NCI-H1417 treated with DMSO at 0.1 percent for 48 hours (cell line): ENCODE measurements at regions not wholly inside any gene's neighbourhood (a gene's known extent, or its start where the extent isn't known, plus 50 kb on each side); places are given as distances from the start of the nearest gene placed in this dataset.
"Not testable (repeated sequence)": the region's sequence is repeated elsewhere in the genome, so short reads cannot be mapped to it uniquely, and the experiment has no call there.

Experiments
- DNase-seq: peaks from one replicate; lab custom pipeline; 2025; lab: John Stamatoyannopoulos, UW

GRCh38 chr2:53362934-53363333 is 404.7 kb upstream of the CHAC2 start:
- no peak for DNase-seq

GRCh38 chr2:53356291-53356905 is 411.2 kb upstream of the CHAC2 start:
- no peak for DNase-seq

DNA sequence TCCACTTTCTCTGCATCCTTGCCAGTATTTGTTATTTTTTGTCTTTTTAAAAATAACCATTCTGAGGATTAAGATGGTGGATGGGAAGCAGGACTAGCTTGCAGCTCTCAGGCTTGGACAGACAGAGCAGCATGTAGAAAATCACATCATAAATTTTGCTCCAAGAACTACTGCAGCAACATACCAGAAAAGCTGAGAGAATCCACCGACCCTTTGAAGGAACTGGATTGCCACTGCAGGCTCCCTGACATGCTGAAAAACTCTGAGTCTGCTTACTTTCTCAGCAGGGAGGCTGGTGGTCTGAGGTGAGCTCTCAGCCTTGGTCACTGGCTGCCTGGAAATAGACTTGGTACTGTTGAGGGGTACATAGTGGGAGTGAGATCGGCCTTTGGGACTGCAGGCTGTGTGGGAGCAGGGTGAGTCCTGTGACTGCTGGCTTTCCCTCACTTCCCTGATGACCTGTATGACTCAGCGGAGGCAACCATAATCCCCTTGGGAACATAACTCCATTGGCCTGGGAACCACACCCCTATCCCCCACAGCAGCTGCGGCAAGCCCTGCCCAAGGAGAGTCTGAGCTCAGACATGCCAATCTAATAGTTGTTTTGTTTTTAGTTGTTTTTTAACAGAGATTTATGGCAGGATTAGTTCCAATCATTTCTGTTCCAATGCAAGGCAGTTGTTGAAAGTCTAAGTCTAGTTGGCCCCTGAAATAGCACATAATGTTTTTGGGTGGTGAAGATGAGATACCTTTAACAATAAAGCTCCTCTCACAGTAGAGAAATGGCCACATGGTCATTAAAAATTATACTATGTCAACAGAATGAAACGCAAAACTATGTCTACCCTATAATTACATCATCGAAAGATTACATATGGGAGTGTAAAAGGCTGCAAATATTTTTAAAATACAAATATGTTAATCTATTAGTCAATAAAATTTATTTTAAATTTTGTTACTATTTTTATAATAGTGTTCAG is 414.2 kb upstream of the CHAC2 start:
- no peak for DNase-seq

- no peak for DNase-seq
Observed at GRCh38 chr2:53347269-53347668, 420.3 kb upstream of the CHAC2 start.

- DNase-seq: no peak
Observed at GRCh38 chr2:53342248-53342647, 425.4 kb upstream of the CHAC2 start.

GRCh38 chr2:53334610-53335009 is 433.0 kb upstream of the CHAC2 start:
- no peak for DNase-seq

DNA sequence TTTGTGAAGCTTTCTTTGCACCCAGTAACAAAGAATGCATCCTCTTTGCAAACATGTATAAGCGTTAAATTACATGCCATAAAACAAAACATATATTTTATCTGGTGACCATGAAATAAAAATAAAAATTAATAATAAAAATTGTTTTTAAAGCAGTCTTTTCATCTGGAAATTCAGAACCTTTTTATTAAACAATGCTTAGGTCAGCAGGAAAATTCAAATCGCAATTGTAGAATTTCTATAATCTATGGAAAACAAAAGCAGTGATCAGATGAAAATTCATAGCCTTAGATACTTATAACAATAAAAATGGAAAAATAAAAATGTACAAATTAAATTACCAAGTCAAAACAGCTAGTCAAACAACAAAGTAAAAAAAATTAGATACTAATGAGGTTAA is 435.9 kb upstream of the CHAC2 start:
- DNase-seq: no peak

GRCh38 chr2:53317861-53318260 is 449.7 kb upstream of the CHAC2 start:
- DNase-seq: no peak

GRCh38 chr2:53315149-53315548 is 452.5 kb upstream of the CHAC2 start:
- no peak for DNase-seq

- DNase-seq: no peak
Observed at GRCh38 chr2:53314718-53315117, 452.9 kb upstream of the CHAC2 start.

- DNase-seq: not testable (repeated sequence)
Observed at GRCh38 chr2:53313644-53314043, 454.0 kb upstream of the CHAC2 start.

DNA sequence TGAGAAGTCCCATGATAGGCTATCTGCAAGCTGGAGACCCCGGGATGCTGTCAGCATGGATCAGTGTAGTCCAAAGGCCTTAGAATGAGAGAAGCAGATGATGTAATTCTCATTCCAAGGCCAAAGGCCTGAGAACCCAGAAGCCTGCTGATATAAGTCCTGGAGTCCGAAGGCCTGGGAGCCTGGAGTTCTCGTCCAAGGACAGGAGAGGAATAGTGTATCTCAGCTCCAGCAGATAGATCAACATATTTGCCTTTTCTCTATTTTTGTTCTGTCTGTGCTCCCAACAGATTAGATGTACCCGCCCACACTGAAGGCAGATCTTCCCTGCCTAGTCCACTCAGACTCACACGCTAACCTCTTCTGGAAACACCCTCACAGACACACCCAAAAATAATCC is 454.9 kb upstream of the CHAC2 start:
- DNase-seq: no peak

DNA sequence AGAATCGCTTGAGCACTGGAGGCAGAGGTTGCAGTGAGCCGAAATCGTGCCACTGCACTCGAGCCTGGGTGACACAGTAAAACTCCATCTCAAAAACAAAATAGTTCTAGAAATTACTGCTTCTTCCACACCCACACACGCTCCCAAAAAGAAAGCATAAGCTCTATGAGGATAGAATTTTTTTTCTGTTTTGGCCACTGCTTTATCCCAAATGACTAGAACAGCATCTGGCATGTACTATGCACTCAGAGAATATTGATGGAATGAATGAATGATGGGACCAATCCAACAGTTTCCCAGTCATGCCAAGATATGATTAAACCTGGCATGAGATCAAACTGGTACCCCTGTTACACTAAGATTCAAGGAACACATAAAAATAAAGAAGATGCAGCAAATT is 455.4 kb upstream of the CHAC2 start:
- DNase-seq: no peak

GRCh38 chr2:53303012-53303578 is 464.5 kb upstream of the CHAC2 start:
- DNase-seq: no peak

- no peak for DNase-seq
Observed at GRCh38 chr2:53302455-53302854, 465.1 kb upstream of the CHAC2 start.

GRCh38 chr2:53289309-53290006 is 478.1 kb upstream of the CHAC2 start:
- DNase-seq: no peak

GRCh38 chr2:53286345-53286744 is 481.3 kb upstream of the CHAC2 start:
- no peak for DNase-seq

DNA sequence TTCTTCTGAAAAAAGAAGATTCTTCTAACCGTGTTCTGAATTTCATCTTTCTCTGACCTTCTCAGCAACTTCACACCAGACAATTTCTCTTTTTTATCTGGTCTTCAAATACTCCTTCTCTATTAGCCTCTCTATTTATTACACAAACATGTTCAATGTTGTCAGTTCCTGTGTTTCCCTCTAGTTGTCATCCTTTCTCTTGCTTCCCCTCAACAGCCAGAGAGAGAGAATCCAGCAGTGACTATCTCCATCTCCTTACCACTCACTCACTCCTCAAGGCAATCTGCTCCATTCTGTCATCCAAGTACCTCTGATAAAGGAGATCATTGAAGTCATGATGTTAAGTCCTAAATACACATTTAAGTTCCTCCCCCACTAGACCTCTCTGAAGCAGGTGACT is 491.9 kb upstream of the CHAC2 start:
- no peak for DNase-seq

DNA sequence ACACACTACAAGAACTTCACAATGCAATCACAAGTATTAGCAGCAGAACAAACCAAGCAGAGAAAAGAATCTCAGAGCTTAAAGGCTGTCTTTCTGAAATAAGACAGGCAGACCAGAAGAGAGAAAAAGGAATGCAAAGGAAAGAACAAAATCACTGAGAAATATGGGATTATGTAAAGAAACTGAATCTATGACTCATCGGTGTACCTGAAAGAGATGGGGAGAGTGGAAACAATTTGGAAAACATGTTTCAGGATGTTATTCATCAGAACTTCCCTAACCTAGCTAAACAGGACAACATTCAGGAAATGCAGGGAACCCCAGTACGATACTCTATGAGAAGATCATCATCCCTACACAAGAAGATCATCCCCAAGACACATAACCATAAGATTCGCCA is 499.0 kb upstream of the CHAC2 start:
- no peak for DNase-seq

- DNase-seq: no peak
Observed at GRCh38 chr2:53268086-53268485, 499.5 kb upstream of the CHAC2 start.

GRCh38 chr2:53265544-53266299 is 501.9 kb upstream of the CHAC2 start:
- no peak for DNase-seq

GRCh38 chr2:53260568-53260967 is 507.0 kb upstream of the CHAC2 start:
- no peak for DNase-seq
